Mucosa of descending colon (tissue), 3 donors: ENCODE measurements at regions not wholly inside any gene's neighbourhood (a gene's known extent, or its start where the extent isn't known, plus 50 kb on each side); places are given as distances from the start of the nearest gene placed in this dataset.

Source experiments
- ATAC-seq: fragments of 200-7000 bp; cut with Tn5 transposase; one replicate; pipeline ENCODE4 v1.9.1; 2020; ENCODE audit warnings: mild to moderate bottlenecking, moderate library complexity
- DNase-seq, 3 donors: peaks; one replicate each; pipeline ENCODE4 v3.0.0-alpha.2; 2020
- H3K36me3 ChIP-seq: fragments of 200-600 bp; one replicate; pipeline ENCODE4 v1.8.0; 2021; ENCODE audit warnings: low read depth, mild to moderate bottlenecking
- H3K4me1 ChIP-seq: fragments of 200-600 bp; one replicate; pipeline ENCODE4 v1.8.0; 2021; ENCODE audit warnings: low read depth, mild to moderate bottlenecking
- H3K4me3 ChIP-seq: fragments of 200-600 bp; one replicate; pipeline ENCODE4 v1.8.0; 2021; ENCODE audit warnings: mild to moderate bottlenecking
- H3K9me3 ChIP-seq: fragments of 200-600 bp; one replicate; pipeline ENCODE4 v1.8.0; 2021; ENCODE audit warnings: mild to moderate bottlenecking
- intact Hi-C, 2 donors: fragments of 100-400 bp; cut with DNase I in 1 of 2; cut with micrococcal nuclease in 1 of 2; formaldehyde crosslinking; loops; one replicate each; pipeline versions ENCODE4 v1.11.0 to v1.11.1; 2022; cut with DNase I, micrococcal nuclease
- TF ChIP-seq, protein P1 (sequence below): fragments of 200-600 bp; IDR thresholded peaks from one replicate; pipeline ENCODE4 v1.8.0; 2022; ENCODE audit warnings: antibody characterized with exemption, mild to moderate bottlenecking
- donor health status: DM: no; HTN: no; CAD: no; lungs with moderate emphysema.
- donor health status: DM: no; HTN: no; CAD: no.
- donor health status: DM: no; HTN: yes; CAD: no.

- ATAC-seq (no peak), DNase-seq (no peak)
- Histone ChIP-seq H3K36me3 (no peaks in the 10 kb centered on the region), H3K4me1 (no peaks in the 10 kb centered on the region), H3K4me3 (no peak overlapping the region), H3K9me3 (no peaks in the 10 kb centered on the region)
- TF ChIP-seq, protein P1, sequence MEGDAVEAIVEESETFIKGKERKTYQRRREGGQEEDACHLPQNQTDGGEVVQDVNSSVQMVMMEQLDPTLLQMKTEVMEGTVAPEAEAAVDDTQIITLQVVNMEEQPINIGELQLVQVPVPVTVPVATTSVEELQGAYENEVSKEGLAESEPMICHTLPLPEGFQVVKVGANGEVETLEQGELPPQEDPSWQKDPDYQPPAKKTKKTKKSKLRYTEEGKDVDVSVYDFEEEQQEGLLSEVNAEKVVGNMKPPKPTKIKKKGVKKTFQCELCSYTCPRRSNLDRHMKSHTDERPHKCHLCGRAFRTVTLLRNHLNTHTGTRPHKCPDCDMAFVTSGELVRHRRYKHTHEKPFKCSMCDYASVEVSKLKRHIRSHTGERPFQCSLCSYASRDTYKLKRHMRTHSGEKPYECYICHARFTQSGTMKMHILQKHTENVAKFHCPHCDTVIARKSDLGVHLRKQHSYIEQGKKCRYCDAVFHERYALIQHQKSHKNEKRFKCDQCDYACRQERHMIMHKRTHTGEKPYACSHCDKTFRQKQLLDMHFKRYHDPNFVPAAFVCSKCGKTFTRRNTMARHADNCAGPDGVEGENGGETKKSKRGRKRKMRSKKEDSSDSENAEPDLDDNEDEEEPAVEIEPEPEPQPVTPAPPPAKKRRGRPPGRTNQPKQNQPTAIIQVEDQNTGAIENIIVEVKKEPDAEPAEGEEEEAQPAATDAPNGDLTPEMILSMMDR, result no peak
- intact Hi-C loops, result no loop called here
These were observed 128.6 kb upstream of the NPY2R start for GRCh38 chr4:155079871-155080270.

DNA sequence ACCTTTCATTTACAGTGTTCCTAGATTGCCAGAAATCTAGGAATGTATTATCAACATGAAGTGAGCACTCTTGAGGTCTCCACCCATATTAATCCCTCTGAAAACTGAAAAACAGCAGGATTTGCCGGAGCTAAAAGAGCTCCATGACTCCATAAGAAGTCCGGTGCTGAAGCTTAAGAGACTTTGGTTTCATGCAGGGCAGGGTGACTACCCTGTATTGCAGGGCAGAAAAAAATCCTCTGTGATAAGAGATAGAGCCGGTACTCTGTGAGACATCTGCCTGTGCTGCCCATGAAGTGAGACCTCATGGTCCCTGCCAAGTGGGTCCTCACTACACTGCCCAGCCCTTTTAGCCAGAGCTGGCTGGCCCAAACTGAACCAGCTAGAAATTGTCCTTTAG is 127.2 kb upstream of the NPY2R start:
- TF ChIP-seq, protein P1, result no peak
- intact Hi-C loops, result no loop called here
- ATAC-seq (no peak), DNase-seq (no peak)
- no peaks in the 10 kb centered on the region for H3K9me3 ChIP-seq
- H3K4me3 ChIP-seq, result no peak overlapping the region
- no peaks in the 10 kb centered on the region for H3K36me3 ChIP-seq
- no peaks in the 10 kb centered on the region for H3K4me1 ChIP-seq

DNA sequence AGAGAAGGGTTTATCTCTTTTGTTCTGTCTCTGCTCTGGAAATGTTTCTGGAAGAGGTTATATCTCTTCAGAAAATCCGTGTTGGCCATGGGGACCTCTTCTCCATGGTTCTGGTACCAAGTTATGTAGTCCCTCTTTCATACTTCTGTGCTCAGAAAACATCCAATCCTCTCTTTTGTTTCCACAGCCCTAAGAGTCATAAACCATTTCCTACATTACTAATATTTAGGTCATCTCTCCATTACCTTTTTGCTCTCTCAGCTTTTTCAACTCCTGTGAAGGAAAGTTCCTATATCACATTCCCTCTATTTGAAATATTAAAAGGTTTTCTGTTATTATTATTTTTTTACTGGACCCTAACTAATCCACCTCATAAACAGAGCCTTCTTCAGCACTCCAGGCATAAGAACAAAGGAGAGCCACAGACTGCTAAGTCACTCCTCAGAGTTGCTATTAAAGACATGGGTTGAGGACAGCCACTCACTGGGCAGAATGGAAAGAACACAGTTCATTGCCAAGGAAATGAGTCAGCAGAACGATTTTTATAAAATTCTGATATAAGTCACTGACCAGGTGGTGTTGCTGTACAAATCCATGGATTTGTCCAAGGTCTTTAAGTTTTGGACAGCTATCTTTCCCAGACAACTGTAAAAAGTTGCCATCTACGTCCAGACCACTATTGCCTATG is 122.4 kb upstream of the NPY2R start:
- TF ChIP-seq, protein P1, result no peak
- intact Hi-C loops, result no loop called here
- no peaks in the 10 kb centered on the region for H3K4me1 ChIP-seq
- H3K4me3 ChIP-seq, result no peak overlapping the region
- ATAC-seq (no peak), DNase-seq (no peak)
- H3K36me3 ChIP-seq, result no peaks in the 10 kb centered on the region
- H3K9me3 ChIP-seq, result no peaks in the 10 kb centered on the region

DNA sequence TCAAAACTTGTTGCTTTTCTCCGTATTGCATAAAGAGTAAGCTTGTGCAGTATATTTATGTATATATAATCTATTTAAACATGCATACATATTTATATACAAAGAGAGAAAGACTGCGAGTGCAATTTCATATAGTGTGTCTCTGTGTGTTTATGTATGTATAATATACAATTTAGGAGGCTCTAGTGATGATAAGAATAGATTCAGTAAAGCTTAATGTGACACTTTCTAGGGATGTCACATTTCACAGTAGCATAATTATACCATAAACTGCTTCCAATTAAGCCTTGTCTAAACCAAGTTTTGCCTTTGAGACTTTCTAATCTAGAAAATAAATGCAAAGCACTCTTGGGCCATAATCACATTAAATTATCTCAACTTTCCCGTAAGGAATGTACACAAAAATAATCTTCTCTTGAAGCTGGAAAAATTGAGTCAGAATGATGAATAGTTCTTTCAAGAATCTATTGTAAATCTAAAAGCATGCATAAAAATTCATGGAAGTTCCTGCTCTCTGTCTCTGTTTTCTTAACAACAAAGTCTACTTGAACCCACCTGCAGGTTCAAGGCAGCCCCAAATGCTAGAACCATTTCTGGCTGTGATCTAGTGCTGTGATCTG is 114.1 kb upstream of the NPY2R start:
- no peaks in the 10 kb centered on the region for H3K9me3 ChIP-seq
- ATAC-seq (no peak), DNase-seq (no peak)
- H3K4me3 ChIP-seq, result no peak overlapping the region
- intact Hi-C loops, result no loop called here
- no peaks in the 10 kb centered on the region for H3K4me1 ChIP-seq
- no peaks in the 10 kb centered on the region for H3K36me3 ChIP-seq
- TF ChIP-seq, protein P1, result no peak

- ATAC-seq (no peak), DNase-seq (no peak)
- TF ChIP-seq, protein P1, result no peak
- Histone ChIP-seq H3K9me3 (no peaks in the 10 kb centered on the region), H3K36me3 (no peaks in the 10 kb centered on the region), H3K4me3 (no peak overlapping the region), H3K4me1 (no peaks in the 10 kb centered on the region)
- intact Hi-C loops, result no loop called here
These were observed 109.2 kb upstream of the NPY2R start for GRCh38 chr4:155099231-155099630.
